IMR-90 (cell line): ENCODE measurements at regions not wholly inside any gene's neighbourhood (a gene's known extent, or its start where the extent isn't known, plus 50 kb on each side); places are given as distances from the start of the nearest gene placed in this dataset.

Experiments
- ATAC-seq: fragments of 200-7000 bp; cut with Tn5 transposase; 2 replicates; pipeline ENCODE4 v1.9.1; 2020; ENCODE audit warnings: low read depth, mild to moderate bottlenecking, moderate library complexity
- BruUV-seq: library from RNA; stranded (reverse); fragments of 400-500 nt; replicated peaks from 2 replicates; lab custom pipeline; 2021; lab: Mats Ljungman, UMichigan
- CTCF ChIA-PET: fragments of 300-600 bp; formaldehyde crosslinking; extraction: SDS; loops from one replicate; lab custom pipeline; 2021; ENCODE audit warnings: antibody characterized with exemption; lab: Yijun Ruan, JAX
- POLR2A ChIA-PET: fragments of 300-600 bp; sonication (Branson Sonifier 250); formaldehyde crosslinking; loops from one replicate; lab custom pipeline; 2022; ENCODE audit warnings: antibody characterized with exemption; ENCODE audit not compliant: unreplicated experiment; lab: Charles Lee
- DNase-seq: peaks from one replicate; pipeline ENCODE4 v3.0.0; 2013
- H2AFZ ChIP-seq: replicated peaks from 2 replicates; pipeline ENCODE3; 2013; ENCODE audit warnings: low read length, mild to moderate bottlenecking; ENCODE audit not compliant: poor library complexity
- H2AK5ac ChIP-seq: 2 replicates; pipeline ENCODE4 v1.6.1; 2013; ENCODE audit warnings: low read depth, low read length, inconsistent platforms
- H2AK9ac ChIP-seq: replicated peaks from 2 replicates; pipeline ENCODE3; 2013; ENCODE audit warnings: mild to moderate bottlenecking, low read depth, low read length, moderate library complexity; ENCODE audit not compliant: poor library complexity
- H2BK120ac ChIP-seq: 2 replicates; pipeline ENCODE4 v1.6.1; 2013; ENCODE audit warnings: low read depth, low read length, inconsistent platforms
- H2BK15ac ChIP-seq: 3 replicates; pipeline ENCODE4 v1.6.1; 2013; ENCODE audit warnings: low read depth, low read length, inconsistent platforms
- H2BK20ac ChIP-seq: 2 replicates; pipeline ENCODE4 v1.6.1; 2013; ENCODE audit warnings: low read depth, mild to moderate bottlenecking, inconsistent platforms, low read length, moderate library complexity
- H2BK5ac ChIP-seq: 2 replicates; pipeline ENCODE4 v1.6.1; 2013; ENCODE audit warnings: mild to moderate bottlenecking, low read depth, low read length, inconsistent platforms; ENCODE audit not compliant: poor library complexity, severe bottlenecking
- H3K14ac ChIP-seq: replicated peaks from 2 replicates; pipeline ENCODE4 v1.6.1; 2013; ENCODE audit warnings: low read depth, low read length, inconsistent platforms
- H3K18ac ChIP-seq: 2 replicates; pipeline ENCODE4 v1.6.1; 2013; ENCODE audit warnings: low read depth, low read length, control low read depth
- H3K23ac ChIP-seq: 2 replicates; pipeline ENCODE4 v1.6.1; 2013; ENCODE audit warnings: low read depth, low read length, inconsistent platforms
- H3K27ac ChIP-seq: 2 replicates; pipeline ENCODE4 v1.5.1; 2013; ENCODE audit warnings: mild to moderate bottlenecking, control low read depth, low read length; ENCODE audit not compliant: insufficient read depth
- H3K27me3 ChIP-seq: 2 replicates; pipeline ENCODE4 v1.6.1; 2013; ENCODE audit warnings: low read length; ENCODE audit not compliant: control insufficient read depth, insufficient read depth
- H3K36me3 ChIP-seq: 2 replicates; pipeline ENCODE4 v1.6.1; 2013; ENCODE audit warnings: low read length, mixed read lengths; ENCODE audit not compliant: control insufficient read depth, insufficient read depth
- H3K4ac ChIP-seq: 2 replicates; pipeline ENCODE4 v1.6.1; 2013; ENCODE audit warnings: low read depth, low read length, inconsistent platforms
- H3K4me1 ChIP-seq: 2 replicates; pipeline ENCODE4 v1.6.1; 2013; ENCODE audit warnings: low read length, mixed read lengths; ENCODE audit not compliant: control insufficient read depth, insufficient read depth
- H3K4me2 ChIP-seq: 2 replicates; pipeline ENCODE4 v1.6.1; 2013; ENCODE audit warnings: low read depth, mild to moderate bottlenecking, control low read depth, low read length, moderate library complexity
- H3K4me3 ChIP-seq: 2 replicates; pipeline ENCODE4 v1.5.1; 2013; ENCODE audit warnings: low read depth, mild to moderate bottlenecking, control low read depth, low read length, moderate library complexity; ENCODE audit not compliant: insufficient read depth
- H3K56ac ChIP-seq: 2 replicates; pipeline ENCODE4 v1.6.1; 2013; ENCODE audit warnings: low read length, inconsistent platforms; ENCODE audit not compliant: insufficient read depth; ENCODE audit errors: extremely low read depth
- H3K79me1 ChIP-seq, 2 experiments: 2 replicates each; pipeline ENCODE4 v1.6.1; 2013; ENCODE audit warnings: low read length in 2 of 2, inconsistent platforms in 1 of 2, low read depth in 1 of 2
- H3K9ac ChIP-seq: 2 replicates; pipeline ENCODE4 v1.6.1; 2013; ENCODE audit warnings: low read depth, low read length, control low read depth
- H3K9me1 ChIP-seq: 2 replicates; pipeline ENCODE4 v1.6.1; 2013; ENCODE audit warnings: low read length, inconsistent platforms; ENCODE audit not compliant: insufficient read depth
- H3K9me3 ChIP-seq: 2 replicates; pipeline ENCODE4 v1.6.1; 2013; ENCODE audit warnings: low read length; ENCODE audit not compliant: control insufficient read depth, insufficient read depth
- H4K20me1 ChIP-seq: 2 replicates; pipeline ENCODE4 v1.6.1; 2013; ENCODE audit warnings: low read length, inconsistent platforms; ENCODE audit not compliant: insufficient read depth
- H4K5ac ChIP-seq: 2 replicates; pipeline ENCODE4 v1.6.1; 2013; ENCODE audit warnings: mild to moderate bottlenecking, low read depth, low read length, control low read depth
- H4K8ac ChIP-seq, 2 experiments: 2 replicates each; pipeline ENCODE4 v1.6.1; 2013; ENCODE audit warnings: low read depth in 2 of 2, low read length in 2 of 2, control low read depth in 1 of 2, inconsistent platforms in 1 of 2
- H4K91ac ChIP-seq: 2 replicates; pipeline ENCODE4 v1.6.1; 2013; ENCODE audit warnings: low read depth, low read length, inconsistent platforms; ENCODE audit not compliant: insufficient read depth
- BHLHE40 ChIP-seq: fragments of 150-350 bp; IDR thresholded peaks from 2 replicates; pipeline ENCODE4 v1.6.1; 2016; ENCODE audit warnings: mild to moderate bottlenecking, low read depth, low read length
- MAZ ChIP-seq: IDR thresholded peaks from 2 replicates; pipeline ENCODE4 v1.6.1; 2012; ENCODE audit warnings: low read depth, mild to moderate bottlenecking, low read length, improper control_type of control experiment, moderate library complexity, borderline replicate concordance
- NFE2L2 ChIP-seq: fragments of 150-350 bp; IDR thresholded peaks from 2 replicates; pipeline ENCODE4 v1.6.1; 2016; ENCODE audit warnings: low read depth, mild to moderate bottlenecking, low read length
- POLR2A ChIP-seq: IDR thresholded peaks from 2 replicates; pipeline ENCODE4 v1.6.1; 2012; ENCODE audit warnings: mild to moderate bottlenecking, low read depth, low read length
- RAD21 ChIP-seq: IDR thresholded peaks from 2 replicates; pipeline ENCODE4 v1.6.1; 2012; ENCODE audit warnings: low read length, improper control_type of control experiment
- RCOR1 ChIP-seq: IDR thresholded peaks from 2 replicates; pipeline ENCODE4 v1.6.1; 2012; ENCODE audit warnings: mild to moderate bottlenecking, low read length, improper control_type of control experiment; ENCODE audit not compliant: insufficient replicate concordance
- USF2 ChIP-seq: fragments of 150-350 bp; IDR thresholded peaks from 2 replicates; pipeline ENCODE4 v1.6.1; 2017; ENCODE audit warnings: mild to moderate bottlenecking, antibody characterized with exemption, low read length, low read depth
- WGBS, 2 experiments: methylation state at CpG; one replicate each; pipeline versions ENCODE4 v1.1.5 to v1.1.7; 2013; ENCODE audit warnings: missing lambda C conversion rate in 2 of 2; ENCODE audit not compliant: insufficient read length in 1 of 2; ENCODE audit errors: extremely low coverage in 2 of 2; 5-methylcytosine and 5-hydroxymethylcytosine counted together
- dilution Hi-C: fragments of 300-500 bp; cut with HindIII; formaldehyde crosslinking; loops from one replicate; pipeline ENCODE4 v1.14.3; 2018; ENCODE audit warnings: low sequenced_read_pairs; ENCODE audit not compliant: unreplicated experiment
- in situ Hi-C: fragments of 300-500 bp; cut with MboI; formaldehyde crosslinking; loops from 3 replicates; pipeline ENCODE4 v1.14.3; 2019; ENCODE audit warnings: low sequenced_read_pairs, inconsistent platforms, mixed read lengths
- intact Hi-C: fragments of 100-400 bp; cut with micrococcal nuclease; formaldehyde crosslinking; loops from 2 replicates; pipeline ENCODE4 v1.10.0; 2022

DNA sequence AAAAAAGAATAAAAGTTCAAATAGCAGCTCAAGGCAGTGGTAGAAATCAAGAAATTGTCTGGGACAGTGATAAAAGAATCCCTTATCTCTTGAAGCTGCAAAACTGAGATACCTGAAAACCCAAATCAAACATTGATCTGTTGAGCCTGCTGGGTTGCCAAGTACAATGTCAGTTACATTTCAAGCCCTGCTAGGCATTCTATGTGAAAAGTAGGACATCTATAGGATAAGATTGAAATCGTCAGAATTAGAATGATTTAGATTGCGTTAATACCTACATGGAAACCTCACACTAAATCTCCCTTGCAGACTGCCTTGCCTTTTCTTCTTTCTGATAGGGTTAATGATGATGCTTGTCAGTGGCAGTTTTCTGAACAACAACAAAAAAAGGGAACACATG lies 1684.4 kb upstream of the B3GALT2 start:
- WGBS, 2 experiments = no CpG with 5 or more reads among the region's 2 CpGs
- Histone ChIP-seq H3K4me1 (no peaks in the 10 kb centered on the region), H3K27ac (no peak overlapping the region), H2AFZ (no peak overlapping the region), H2BK15ac (no peak overlapping the region), H4K8ac (no peak overlapping the region), H2BK5ac (no peak overlapping the region), H3K18ac (no peak overlapping the region), H4K5ac (no peak overlapping the region), H3K9ac (no peak overlapping the region), H3K4me2 (no peak overlapping the region), H3K4ac (no peak overlapping the region), H3K36me3 (no peaks in the 10 kb centered on the region), H3K9me1 (no peaks in the 10 kb centered on the region), H3K79me1 (no peaks in the 10 kb centered on the region), H2AK9ac (no peak overlapping the region), H3K23ac (no peak overlapping the region), H3K56ac (no peak overlapping the region), H3K27me3 (no peaks in the 10 kb centered on the region), H4K20me1 (no peaks in the 10 kb centered on the region), H3K4me3 (no peak overlapping the region), H3K9me3 (no peaks in the 10 kb centered on the region), H2BK20ac (no peak overlapping the region), H3K14ac (no peak overlapping the region), H2AK5ac (no peak overlapping the region), H2BK120ac (no peak overlapping the region), H4K91ac (no peak overlapping the region)
- BruUV-seq = no TSS peak
- DNase-seq (no peak), ATAC-seq (no peak)
- intact Hi-C loops (no loop called here), in situ Hi-C loops (no loop called here), dilution Hi-C loops (no loop called here)
- POLR2A ChIA-PET = no interaction called here
- CTCF ChIA-PET = no interaction called here
- TF ChIP-seq RAD21 (no peak), MAZ (no peak), RCOR1 (no peak), BHLHE40 (no peak), POLR2A (no peak), NFE2L2 (no peak), USF2 (no peak)
